ENCODE measurements at regions not wholly inside any gene's neighbourhood (a gene's known extent, or its start where the extent isn't known, plus 50 kb on each side); places are given as distances from the start of the nearest gene placed in this dataset.
A peak's percentile ranks its signal among the peaks of the same experiment; 100 is the strongest.

DNA sequence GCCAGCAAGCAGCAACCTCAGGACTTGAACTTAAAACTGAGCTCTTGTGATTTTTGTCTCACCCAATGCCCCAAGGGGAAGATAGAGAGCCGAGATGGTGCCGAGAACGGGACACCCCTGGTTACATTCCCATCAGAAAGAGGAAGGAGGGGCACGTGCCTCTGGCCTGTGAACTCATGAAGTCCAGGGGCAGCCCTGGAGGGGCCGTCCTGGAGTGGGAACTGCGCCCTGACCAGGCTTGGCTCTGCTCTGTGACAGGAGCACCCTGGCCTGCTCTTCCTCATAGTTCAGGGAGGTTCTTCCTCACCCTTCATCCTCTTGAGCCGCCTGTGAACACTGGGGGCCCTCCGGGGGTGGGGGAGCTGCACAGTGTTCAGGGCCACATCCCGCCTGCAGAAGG, 130.3 kb upstream of the FOXF1 start:
- peaks cover 4% of the 10 kb centered on the region for H3K9me3 Mint-ChIP-seq (ENCODE audit: unreplicated experiment)
- no peak overlapping the region for H3K4me3 Mint-ChIP-seq (ENCODE audit: unreplicated experiment)
- TF ChIP-seq, protein P1, sequence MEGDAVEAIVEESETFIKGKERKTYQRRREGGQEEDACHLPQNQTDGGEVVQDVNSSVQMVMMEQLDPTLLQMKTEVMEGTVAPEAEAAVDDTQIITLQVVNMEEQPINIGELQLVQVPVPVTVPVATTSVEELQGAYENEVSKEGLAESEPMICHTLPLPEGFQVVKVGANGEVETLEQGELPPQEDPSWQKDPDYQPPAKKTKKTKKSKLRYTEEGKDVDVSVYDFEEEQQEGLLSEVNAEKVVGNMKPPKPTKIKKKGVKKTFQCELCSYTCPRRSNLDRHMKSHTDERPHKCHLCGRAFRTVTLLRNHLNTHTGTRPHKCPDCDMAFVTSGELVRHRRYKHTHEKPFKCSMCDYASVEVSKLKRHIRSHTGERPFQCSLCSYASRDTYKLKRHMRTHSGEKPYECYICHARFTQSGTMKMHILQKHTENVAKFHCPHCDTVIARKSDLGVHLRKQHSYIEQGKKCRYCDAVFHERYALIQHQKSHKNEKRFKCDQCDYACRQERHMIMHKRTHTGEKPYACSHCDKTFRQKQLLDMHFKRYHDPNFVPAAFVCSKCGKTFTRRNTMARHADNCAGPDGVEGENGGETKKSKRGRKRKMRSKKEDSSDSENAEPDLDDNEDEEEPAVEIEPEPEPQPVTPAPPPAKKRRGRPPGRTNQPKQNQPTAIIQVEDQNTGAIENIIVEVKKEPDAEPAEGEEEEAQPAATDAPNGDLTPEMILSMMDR (IDR thresholded peaks at IDR 0.05), result no peak
- peaks cover 13% of the 10 kb centered on the region for H3K27me3 Mint-ChIP-seq (ENCODE audit: unreplicated experiment)
- DNase-seq (ENCODE audit: extremely low spot score, unreplicated experiment), result peak; percentile 76
- no peaks in the 10 kb centered on the region for H3K36me3 Mint-ChIP-seq (ENCODE audit: unreplicated experiment)
- no peak overlapping the region for H3K27ac Mint-ChIP-seq (ENCODE audit: unreplicated experiment)
- no peaks in the 10 kb centered on the region for H3K4me1 Mint-ChIP-seq (ENCODE audit: unreplicated experiment)

DNA sequence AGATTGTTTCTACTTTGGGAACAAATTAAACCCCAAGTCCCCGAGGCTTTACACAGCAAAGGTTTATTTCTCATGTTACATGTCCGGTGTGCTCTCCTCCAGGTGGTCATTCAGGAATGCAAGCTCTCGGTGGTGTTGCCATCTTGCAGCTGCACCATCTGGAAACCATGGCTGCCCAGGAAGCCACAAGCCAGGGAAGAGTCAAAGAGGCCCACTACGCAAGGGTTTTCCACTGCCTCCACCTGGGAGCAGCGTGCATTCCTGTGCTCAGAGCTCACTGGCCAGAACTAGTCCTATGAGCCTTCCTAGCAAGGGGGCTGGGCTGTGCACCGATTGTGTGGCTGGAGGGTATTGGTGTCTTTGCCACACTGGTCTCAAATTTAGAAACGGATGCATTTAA, 128.8 kb upstream of the FOXF1 start:
- H3K27ac Mint-ChIP-seq (ENCODE audit: unreplicated experiment), result no peak overlapping the region
- H3K4me1 Mint-ChIP-seq (ENCODE audit: unreplicated experiment), result no peaks in the 10 kb centered on the region
- no peak overlapping the region for H3K4me3 Mint-ChIP-seq (ENCODE audit: unreplicated experiment)
- no peak for DNase-seq (ENCODE audit: extremely low spot score, unreplicated experiment)
- no peaks in the 10 kb centered on the region for H3K9me3 Mint-ChIP-seq (ENCODE audit: unreplicated experiment)
- TF ChIP-seq, protein P1 (IDR thresholded peaks at IDR 0.05), result no peak
- peaks cover 5% of the 10 kb centered on the region for H3K27me3 Mint-ChIP-seq (ENCODE audit: unreplicated experiment)
- H3K36me3 Mint-ChIP-seq (ENCODE audit: unreplicated experiment), result no peaks in the 10 kb centered on the region

DNA sequence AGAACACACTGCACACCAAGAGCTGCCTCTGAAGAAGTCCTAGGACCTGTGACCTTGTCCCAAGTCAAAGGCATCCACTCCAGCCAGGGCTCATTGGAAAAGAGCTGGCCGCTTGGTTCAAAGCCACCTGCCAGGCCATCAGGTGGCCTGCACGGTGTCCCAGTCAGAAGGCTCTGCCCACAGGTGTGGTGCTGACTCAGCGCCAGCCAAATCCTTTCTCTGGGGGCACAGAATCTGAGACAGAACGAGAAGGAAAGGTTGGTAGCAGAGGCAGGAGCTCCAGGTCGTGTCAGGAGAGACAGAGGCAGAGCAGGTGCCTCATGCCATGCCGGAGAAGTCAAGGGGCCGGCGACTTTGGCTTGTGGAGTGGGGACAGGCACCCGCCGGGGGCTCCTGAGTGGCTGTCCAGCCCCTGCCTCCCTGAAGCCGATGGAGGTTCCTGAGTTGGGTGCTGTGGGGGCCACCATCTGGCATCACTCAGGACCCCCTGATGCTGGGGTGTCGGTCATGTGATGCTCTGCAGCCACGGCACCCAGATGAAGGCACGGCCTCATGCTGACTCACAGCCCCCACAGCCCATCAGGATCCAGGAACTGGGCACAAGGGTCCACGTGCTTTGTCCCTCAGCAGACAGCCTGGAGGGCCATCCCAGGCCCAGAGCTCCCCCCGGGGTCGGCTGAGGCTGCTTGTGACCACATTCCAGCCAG, 128.1 kb upstream of the FOXF1 start:
- peaks cover 5% of the 10 kb centered on the region for H3K27me3 Mint-ChIP-seq (ENCODE audit: unreplicated experiment)
- DNase-seq (ENCODE audit: extremely low spot score, unreplicated experiment), result no peak
- no peak overlapping the region for H3K4me3 Mint-ChIP-seq (ENCODE audit: unreplicated experiment)
- no peaks in the 10 kb centered on the region for H3K4me1 Mint-ChIP-seq (ENCODE audit: unreplicated experiment)
- H3K9me3 Mint-ChIP-seq (ENCODE audit: unreplicated experiment), result no peaks in the 10 kb centered on the region
- no peak overlapping the region for H3K27ac Mint-ChIP-seq (ENCODE audit: unreplicated experiment)
- H3K36me3 Mint-ChIP-seq (ENCODE audit: unreplicated experiment), result no peaks in the 10 kb centered on the region
- TF ChIP-seq, protein P1 (IDR thresholded peaks at IDR 0.05), result no peak

DNA sequence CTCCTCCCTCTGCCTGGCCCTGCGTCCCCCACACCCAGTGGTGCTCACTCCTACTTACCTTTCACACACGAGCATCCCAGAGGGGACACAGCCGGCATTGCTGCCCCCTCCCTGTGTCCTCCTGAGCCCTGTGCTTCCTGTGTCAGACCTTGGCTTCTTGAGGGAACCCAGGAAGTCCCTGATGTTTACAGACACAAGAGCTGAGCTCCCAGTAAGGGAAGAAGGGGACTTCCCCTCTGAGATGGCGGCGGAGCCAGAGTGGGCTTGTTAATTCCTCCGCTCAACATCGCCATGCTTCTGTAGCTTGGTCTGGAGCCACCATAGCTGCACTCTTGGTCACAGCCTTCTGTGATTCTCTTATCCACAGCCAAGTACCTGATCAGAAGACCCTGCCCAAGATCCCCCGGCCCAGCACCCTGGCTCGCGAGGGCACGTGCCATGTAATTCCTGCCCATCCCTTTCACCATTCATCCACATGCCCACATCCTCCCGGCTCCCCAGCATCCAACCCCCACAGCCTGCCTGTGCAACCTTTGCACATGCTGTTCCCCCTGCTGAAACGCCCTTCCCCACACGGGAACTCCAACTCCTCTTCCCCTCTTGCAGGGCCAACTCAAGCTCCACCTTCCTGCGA, 127.4 kb upstream of the FOXF1 start:
- no peaks in the 10 kb centered on the region for H3K9me3 Mint-ChIP-seq (ENCODE audit: unreplicated experiment)
- H3K4me3 Mint-ChIP-seq (ENCODE audit: unreplicated experiment), result no peak overlapping the region
- H3K36me3 Mint-ChIP-seq (ENCODE audit: unreplicated experiment), result no peaks in the 10 kb centered on the region
- TF ChIP-seq, protein P1 (IDR thresholded peaks at IDR 0.05), result no peak
- no peak overlapping the region for H3K27ac Mint-ChIP-seq (ENCODE audit: unreplicated experiment)
- H3K27me3 Mint-ChIP-seq (ENCODE audit: unreplicated experiment), result peaks cover 5% of the 10 kb centered on the region
- no peak for DNase-seq (ENCODE audit: extremely low spot score, unreplicated experiment)
- H3K4me1 Mint-ChIP-seq (ENCODE audit: unreplicated experiment), result no peaks in the 10 kb centered on the region

DNA sequence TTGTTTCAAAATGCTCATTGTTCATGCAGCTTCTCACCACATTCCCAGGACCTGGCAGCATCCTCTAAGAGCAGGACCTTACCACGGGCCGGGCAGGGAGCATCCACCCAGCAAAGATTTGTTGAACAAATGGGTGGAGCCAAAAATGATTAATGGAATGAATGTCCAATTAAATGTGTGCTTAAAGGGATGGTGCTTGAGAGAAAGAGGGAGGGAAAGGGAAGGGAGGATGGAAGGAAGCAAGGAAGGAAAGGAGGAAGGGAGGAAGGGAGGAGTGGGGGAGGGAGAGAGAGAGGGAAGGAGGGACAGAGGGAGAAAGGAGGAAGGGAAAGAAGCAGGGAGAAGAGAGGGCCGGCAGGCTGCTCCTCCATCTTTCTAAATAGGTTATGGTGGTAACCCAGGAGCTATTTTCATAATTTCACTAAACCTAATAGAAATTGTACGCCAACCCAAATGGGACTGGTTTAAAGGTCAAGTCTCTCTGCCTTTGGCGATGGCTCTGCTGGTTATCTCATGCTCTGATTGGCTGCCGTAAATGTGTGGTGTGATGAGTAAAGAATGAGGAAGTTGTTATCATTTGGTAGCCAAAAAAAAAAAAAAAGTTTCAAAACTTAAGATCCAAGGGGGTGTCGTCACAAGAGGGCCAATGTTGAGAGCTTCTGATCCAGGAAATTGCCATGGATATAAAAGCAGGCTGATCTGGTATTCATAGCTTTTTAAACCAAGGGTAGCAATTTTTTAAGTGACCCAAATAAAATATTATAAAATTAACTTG, 126.7 kb upstream of the FOXF1 start:
- H3K27ac Mint-ChIP-seq (ENCODE audit: unreplicated experiment), result no peak overlapping the region
- peaks cover 5% of the 10 kb centered on the region for H3K27me3 Mint-ChIP-seq (ENCODE audit: unreplicated experiment)
- TF ChIP-seq, protein P1 (IDR thresholded peaks at IDR 0.05), result no peak
- no peaks in the 10 kb centered on the region for H3K4me1 Mint-ChIP-seq (ENCODE audit: unreplicated experiment)
- H3K9me3 Mint-ChIP-seq (ENCODE audit: unreplicated experiment), result no peaks in the 10 kb centered on the region
- no peak for DNase-seq (ENCODE audit: extremely low spot score, unreplicated experiment)
- no peaks in the 10 kb centered on the region for H3K36me3 Mint-ChIP-seq (ENCODE audit: unreplicated experiment)
- H3K4me3 Mint-ChIP-seq (ENCODE audit: unreplicated experiment), result no peak overlapping the region
